ENCODE measurements at regions not wholly inside any gene's neighbourhood (a gene's known extent, or its start where the extent isn't known, plus 50 kb on each side); places are given as distances from the start of the nearest gene placed in this dataset.
"Not testable (repeated sequence)": the region's sequence is repeated elsewhere in the genome, so short reads cannot be mapped to it uniquely, and the experiment has no call there.

DNA sequence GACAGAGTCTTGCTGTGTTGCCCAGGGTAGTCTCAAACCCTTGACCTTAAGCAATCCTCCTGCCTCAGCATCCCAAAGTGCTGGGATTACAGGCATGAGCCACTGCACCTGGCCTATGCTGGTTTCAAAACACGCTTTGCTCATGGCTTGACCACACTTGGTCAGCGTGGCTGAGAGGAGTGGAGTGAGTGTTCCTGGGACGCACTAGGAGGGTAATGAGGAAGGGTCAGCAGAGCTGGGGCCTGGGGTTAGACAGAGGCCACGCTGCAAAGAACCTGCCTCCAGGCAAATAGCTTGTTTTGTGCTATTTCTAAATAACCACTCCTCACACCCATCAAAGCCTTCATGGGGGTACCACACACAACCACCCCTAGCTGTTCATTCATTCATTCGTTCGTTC is 77.9 kb upstream of the TOX2 start:
- DNase-seq: no peak

- no peak for DNase-seq
Measured at GRCh38 chr20:43835944-43836508, 78.6 kb upstream of the TOX2 start.

DNA sequence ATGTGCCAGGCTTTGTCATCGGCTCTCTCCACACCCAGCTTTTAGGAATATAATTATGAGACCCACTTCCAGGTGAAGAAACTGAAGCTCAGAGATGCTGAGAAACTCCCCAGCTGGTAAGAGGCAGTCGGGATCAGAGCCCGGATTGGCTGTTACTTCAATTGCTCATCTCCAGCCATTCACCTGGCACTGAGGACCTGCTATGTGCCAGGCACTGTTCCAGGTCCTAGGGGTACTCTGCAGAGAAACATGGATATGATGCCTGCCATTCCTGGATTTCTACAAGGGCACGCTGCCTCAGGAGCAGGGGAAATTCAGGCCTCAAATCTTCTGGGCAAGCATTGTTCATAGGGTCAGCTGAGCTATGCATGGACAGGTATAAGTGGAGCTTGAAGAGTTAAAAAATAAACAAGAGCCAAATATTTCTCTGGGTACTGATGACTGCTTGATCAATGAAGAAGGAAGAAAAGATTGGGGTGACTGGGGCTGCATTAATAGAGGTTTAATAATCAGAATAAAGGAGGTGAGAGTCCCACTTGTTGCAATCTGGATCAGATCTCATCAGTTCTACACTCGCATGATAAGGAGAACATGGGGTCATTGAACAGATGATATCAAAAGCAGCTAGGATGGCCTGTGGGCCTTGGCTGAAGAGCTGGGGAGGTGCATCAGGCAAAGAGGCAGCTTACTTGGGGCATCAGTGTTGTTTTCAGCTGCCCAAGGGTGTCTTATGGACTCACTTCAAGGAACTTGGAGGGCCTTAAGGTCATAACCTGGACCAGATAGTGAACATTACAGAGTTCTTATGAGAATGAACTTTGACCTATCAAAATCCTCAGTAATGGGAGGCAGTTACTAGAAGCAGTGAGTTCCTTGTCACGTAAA is 80.9 kb upstream of the TOX2 start:
- DNase-seq: no peak

DNA sequence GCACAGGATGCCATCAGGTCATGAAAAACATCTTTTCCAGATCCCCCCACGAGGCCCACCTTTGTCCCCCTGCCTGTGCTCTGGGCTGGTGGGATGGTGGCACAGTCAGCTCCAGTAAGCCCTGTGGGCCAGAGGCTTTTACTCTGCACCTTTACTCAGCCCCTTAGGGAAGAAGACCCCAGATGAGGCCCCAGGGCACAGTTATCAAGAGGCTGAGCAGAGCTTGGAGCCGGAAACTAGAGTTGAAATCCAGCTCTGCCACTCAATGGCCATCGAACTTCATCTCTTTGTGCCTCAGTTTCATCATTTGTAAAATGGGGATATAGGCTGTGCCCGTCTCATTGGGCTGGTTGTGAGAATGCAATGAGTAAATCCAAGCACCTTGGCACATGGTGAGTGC is 81.7 kb upstream of the TOX2 start:
- DNase-seq: no peak

- no peak for DNase-seq
Measured at GRCh38 chr20:43832096-43832816, 82.4 kb upstream of the TOX2 start.

DNA sequence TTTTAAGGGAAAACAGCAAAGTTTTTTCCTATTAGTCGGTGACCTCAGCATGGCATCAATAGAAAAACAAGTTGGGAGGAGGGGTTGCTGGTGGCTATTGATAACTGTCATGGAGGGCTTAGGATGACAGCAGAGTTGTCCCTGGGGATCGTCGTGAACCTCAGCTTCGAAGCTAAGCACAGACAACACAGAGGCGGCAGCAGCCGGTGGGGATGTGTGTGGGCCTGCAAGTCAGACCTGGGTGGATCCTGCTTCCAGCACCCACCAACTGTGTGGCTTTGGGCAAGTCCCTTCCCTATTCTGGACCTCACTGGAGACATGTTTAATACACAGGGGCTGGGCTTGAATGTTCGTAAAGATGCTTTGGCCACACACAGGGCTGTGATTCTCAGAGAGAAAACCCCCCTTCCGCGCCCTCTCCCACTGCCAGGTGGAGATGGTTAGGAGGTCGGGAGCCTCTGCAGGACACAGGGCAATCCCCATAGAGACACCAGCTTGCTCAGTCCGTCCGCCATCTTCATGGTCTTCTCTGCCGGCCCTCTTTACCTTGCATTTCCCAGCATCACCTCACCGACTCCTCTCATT is 83.1 kb upstream of the TOX2 start:
- no peak for DNase-seq

- no peak for DNase-seq
Measured at GRCh38 chr20:43830883-43831282, 83.8 kb upstream of the TOX2 start.

GRCh38 chr20:43829951-43830690 is 84.5 kb upstream of the TOX2 start:
- no peak for DNase-seq

GRCh38 chr20:43827940-43828562 is 86.6 kb upstream of the TOX2 start:
- DNase-seq: no peak

DNA sequence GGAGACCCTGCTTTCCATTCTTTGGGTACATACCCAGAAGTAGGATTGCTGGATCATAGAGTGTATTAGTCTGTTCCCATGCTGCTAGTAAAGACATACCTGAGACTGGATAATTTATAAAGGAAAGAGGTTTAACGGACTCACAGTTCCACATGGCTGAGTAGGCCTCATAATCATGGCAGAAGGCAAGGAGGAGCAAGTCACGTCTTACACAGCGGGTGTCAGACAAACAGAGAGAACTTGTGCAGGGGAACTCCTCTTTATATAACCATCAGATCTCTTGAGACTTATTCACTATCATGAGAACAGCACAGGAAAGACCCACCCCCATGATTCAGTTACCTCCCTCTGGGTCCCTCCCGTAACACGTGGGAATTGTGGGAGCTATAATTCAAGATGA is 87.7 kb upstream of the TOX2 start:
- not testable (repeated sequence) for DNase-seq

GRCh38 chr20:43825581-43825980 is 89.1 kb upstream of the TOX2 start:
- DNase-seq: no peak

GRCh38 chr20:43825051-43825402 is 89.6 kb upstream of the TOX2 start:
- DNase-seq: no peak

GRCh38 chr20:43824309-43825050 is 90.2 kb upstream of the TOX2 start:
- no peak for DNase-seq

DNA sequence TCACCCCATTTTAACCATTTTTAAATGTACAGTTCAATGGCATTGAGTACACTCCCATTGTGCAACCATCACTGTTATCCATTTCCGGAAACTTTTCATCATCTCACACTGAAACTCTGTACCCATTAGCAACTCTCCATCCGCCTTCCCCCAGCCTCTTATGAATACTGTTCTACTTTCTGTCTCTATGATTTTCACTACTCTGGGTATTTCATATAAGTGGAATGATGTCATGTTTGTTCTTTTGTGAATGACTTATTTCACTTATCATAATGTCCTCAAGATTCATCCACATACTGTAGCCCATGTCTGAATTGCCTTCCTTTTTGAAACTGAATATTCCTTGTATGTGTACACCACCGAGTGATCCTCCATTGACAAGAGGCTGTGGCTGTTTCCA is 92.9 kb upstream of the TOX2 start:
- DNase-seq: no peak

- no peak for DNase-seq
Measured at GRCh38 chr20:43820731-43821330, 93.8 kb upstream of the TOX2 start.

DNA sequence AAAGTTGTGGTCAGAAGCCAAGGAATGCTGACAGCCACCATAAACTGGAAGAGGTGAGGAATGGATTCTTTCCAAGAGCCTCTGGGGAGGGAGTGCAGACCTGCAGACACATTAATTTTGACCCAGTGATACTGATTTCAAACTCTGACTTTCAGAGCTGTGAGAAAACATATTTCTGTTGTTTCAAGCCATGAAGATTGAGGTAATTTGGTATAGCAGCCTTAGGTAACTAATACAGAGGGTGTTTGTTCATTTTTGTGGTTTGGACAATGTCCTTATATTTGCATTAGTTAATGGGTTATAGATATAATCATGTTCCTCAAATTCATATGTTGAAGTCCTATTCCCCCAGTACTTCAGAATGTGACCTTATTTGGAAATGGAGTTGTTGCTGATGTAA is 85.4 kb upstream of the GTSF1L start:
- DNase-seq: no peak

DNA sequence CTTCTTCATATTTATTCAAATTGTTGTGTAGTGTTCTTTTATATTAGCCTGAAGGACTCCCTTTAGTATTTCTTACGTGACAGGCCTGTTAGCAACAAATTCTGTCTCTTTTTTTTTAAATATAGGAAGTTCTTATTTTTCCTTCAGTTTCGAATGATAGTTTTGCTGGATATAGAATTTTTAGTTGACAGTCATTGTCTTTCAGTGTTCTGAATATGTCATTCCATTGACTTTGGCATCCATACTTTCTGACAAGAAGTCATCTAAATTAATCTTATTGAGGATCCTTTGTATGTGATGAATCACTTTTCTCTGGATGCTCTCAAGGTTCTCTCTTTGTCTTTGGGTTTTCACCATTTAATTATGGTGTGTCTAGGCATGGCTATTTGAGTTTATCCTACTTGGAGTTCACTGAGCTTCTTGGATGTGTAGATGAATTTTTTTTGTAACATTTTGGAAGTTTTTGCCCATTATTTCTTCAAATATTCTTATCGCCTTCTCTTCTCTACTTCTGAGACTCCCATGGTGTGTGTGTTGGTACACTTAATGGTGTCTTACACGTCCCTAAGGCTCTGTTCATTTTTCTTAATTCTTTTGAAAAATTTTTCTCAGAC is 82.5 kb upstream of the GTSF1L start:
- no peak for DNase-seq

DNA sequence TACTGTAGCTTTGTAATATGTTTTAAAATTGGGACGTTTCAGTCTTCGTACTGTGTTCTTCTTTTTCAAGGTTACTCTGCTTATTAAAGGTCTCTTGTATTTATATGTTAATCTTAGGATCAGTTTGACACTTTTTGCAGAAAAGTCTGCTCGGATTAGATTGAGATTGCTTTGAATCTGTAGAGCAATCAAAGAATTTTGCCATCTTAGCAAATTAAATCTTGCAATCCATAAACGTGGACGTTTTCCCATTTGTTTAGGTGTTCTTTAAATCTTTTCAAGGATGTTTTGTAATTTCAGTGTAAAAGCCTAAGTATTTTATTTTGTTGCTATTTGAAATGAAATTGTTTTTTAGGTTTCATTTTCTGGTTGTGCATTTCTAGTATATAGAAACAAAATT is 78.0 kb upstream of the GTSF1L start:
- no peak for DNase-seq

- DNase-seq: no peak
Measured at GRCh38 chr20:43803276-43803675, 76.5 kb upstream of the GTSF1L start.

DNA sequence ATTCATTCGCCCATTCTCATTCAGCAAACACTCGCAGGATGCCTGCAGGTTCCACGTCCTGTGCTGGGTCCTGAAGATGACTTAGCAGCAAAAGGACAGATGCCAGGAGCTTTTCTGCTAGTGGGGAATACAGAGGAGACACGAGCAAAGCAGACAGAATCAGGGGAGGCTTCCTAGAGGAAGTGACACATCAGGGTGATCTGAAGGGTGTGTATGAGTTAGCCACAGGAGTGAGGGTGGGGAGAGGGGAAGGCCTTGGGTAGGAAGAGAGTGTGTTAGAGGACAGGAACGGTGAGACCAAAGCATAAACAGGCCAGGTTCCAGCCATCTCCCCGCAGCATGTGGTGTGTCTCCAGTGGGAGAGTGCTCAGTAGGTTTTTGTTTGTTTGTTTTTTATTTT is 73.4 kb upstream of the GTSF1L start:
- DNase-seq: no peak

DNA sequence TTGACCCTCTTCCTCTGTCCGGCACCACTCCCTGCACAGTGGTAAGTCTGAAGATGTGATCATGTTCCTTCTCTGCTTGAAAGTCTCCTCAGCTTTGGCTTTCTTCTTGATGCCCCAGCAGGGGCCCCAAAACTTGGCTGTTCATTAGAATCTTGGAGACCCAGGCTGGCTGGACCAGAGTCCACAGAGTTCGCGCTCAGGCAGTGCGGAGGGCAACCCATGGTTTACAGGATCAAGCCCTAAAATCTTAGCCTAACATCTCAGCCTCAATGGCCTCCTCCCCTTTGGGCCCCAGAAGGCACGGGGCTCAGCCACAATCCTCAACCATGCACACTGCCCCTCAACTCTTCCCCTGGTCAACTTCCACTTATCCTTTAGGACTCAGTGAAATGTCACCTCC is 72.9 kb upstream of the GTSF1L start:
- DNase-seq: no peak

Measured in activated effector memory CD4-positive, alpha-beta T cell treated with anti-CD3 and anti-CD28 coated beads, Interleukin-2, amount 50 U/mL, for 16 hours (primary cell).